Loucy (cell line): ENCODE measurements at regions not wholly inside any gene's neighbourhood (a gene's known extent, or its start where the extent isn't known, plus 50 kb on each side); places are given as distances from the start of the nearest gene placed in this dataset.

Source experiments
- H2AFZ ChIP-seq: fragments of 200-600 bp; sonication (generic); 2 replicates; pipeline ENCODE4 v1.6.0; 2016; ENCODE audit warnings: antibody characterized with exemption, mild to moderate bottlenecking, low read length, moderate library complexity
- H3F3A ChIP-seq: fragments of 200-600 bp; 2 replicates; pipeline ENCODE4 v1.6.0; 2016; ENCODE audit warnings: antibody characterized with exemption, low read depth, mild to moderate bottlenecking
- H3K27me3 ChIP-seq: fragments of 200-600 bp; sonication (generic); 2 replicates; pipeline ENCODE4 v1.6.1; 2014; ENCODE audit warnings: low read length, mild to moderate bottlenecking; ENCODE audit not compliant: insufficient read depth, poor library complexity, severe bottlenecking
- H3K36me3 ChIP-seq: fragments of 200-600 bp; sonication (generic); 2 replicates; pipeline ENCODE4 v1.6.1; 2016; ENCODE audit warnings: low read length; ENCODE audit not compliant: insufficient read depth
- H3K4me1 ChIP-seq: fragments of 200-600 bp; sonication (generic); 2 replicates; pipeline ENCODE4 v1.5.1; 2014; ENCODE audit warnings: low read length, mild to moderate bottlenecking; ENCODE audit not compliant: insufficient read depth, poor library complexity, severe bottlenecking
- H3K4me2 ChIP-seq: fragments of 200-600 bp; sonication (generic); 2 replicates; pipeline ENCODE4 v1.6.0; 2014; ENCODE audit warnings: antibody characterized with exemption, low read length, low read depth, mild to moderate bottlenecking; ENCODE audit not compliant: poor library complexity, severe bottlenecking
- H3K4me3 ChIP-seq: fragments of 200-600 bp; sonication (generic); 2 replicates; pipeline ENCODE4 v1.5.1; 2014; ENCODE audit warnings: low read length, mild to moderate bottlenecking, mixed read lengths; ENCODE audit not compliant: poor library complexity, severe bottlenecking
- H3K79me2 ChIP-seq: fragments of 200-600 bp; sonication (generic); 2 replicates; pipeline ENCODE4 v1.6.1; 2014; ENCODE audit warnings: low read length; ENCODE audit not compliant: insufficient read depth
- H3K9ac ChIP-seq: fragments of 200-600 bp; sonication (generic); 2 replicates; pipeline ENCODE4 v1.6.0; 2014; ENCODE audit warnings: mild to moderate bottlenecking, low read depth, low read length, moderate library complexity; ENCODE audit not compliant: poor library complexity, severe bottlenecking
- H3K9me2 ChIP-seq: fragments of 200-600 bp; sonication (generic); replicated peaks from 2 replicates; pipeline ENCODE4 v1.6.1; 2016; ENCODE audit warnings: low read depth, low read length, mixed read lengths
- H3K9me3 ChIP-seq: fragments of 200-600 bp; sonication (generic); 2 replicates; pipeline ENCODE4 v1.6.1; 2014; ENCODE audit warnings: mild to moderate bottlenecking, antibody characterized with exemption, low read length, low read depth; ENCODE audit not compliant: insufficient read depth
- H4K20me1 ChIP-seq: fragments of 200-600 bp; sonication (generic); 2 replicates; pipeline ENCODE4 v1.6.0; 2014; ENCODE audit warnings: antibody characterized with exemption, low read length, mild to moderate bottlenecking; ENCODE audit not compliant: insufficient read depth, poor library complexity, severe bottlenecking
- EZH2phosphoT487 ChIP-seq: fragments of 200-600 bp; IDR thresholded peaks from 2 replicates; pipeline ENCODE4 v1.6.1; 2018; ENCODE audit warnings: antibody characterized with exemption, mild to moderate bottlenecking, moderate library complexity, borderline replicate concordance
- TF ChIP-seq, protein P1 (sequence below): fragments of 200-600 bp; sonication (generic); conservative IDR thresholded peaks from 2 replicates; pipeline ENCODE4 v1.5.1; 2014; ENCODE audit warnings: mild to moderate bottlenecking, antibody characterized with exemption, low read length

DNA sequence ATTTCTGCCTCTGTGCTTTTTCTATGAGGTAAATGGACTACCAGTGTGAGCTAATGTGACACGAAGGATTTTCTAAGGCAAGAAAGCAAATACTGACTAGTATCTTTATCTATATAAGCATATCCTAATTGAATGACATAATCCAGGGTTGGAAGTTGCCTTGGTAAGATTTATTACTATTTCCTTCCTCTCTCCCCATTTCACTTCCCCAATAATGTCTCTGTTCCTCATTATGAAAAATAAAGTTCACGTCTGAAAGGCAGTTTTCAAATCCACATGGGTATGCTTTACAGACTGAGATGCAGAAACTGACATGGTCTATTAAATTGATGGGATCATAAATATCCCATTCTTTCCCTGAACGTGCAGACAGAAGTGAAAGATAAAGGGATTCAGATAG is 86.0 kb downstream of the DTWD1 start:
- no peaks in the 10 kb centered on the region for H4K20me1 ChIP-seq
- no peaks in the 10 kb centered on the region for H3K36me3 ChIP-seq
- H3K9ac ChIP-seq, result no peak overlapping the region
- no peaks in the 10 kb centered on the region for H3K9me2 ChIP-seq
- no peaks in the 10 kb centered on the region for H3K4me1 ChIP-seq
- no peak overlapping the region for H3K4me3 ChIP-seq
- TF ChIP-seq, protein P1, sequence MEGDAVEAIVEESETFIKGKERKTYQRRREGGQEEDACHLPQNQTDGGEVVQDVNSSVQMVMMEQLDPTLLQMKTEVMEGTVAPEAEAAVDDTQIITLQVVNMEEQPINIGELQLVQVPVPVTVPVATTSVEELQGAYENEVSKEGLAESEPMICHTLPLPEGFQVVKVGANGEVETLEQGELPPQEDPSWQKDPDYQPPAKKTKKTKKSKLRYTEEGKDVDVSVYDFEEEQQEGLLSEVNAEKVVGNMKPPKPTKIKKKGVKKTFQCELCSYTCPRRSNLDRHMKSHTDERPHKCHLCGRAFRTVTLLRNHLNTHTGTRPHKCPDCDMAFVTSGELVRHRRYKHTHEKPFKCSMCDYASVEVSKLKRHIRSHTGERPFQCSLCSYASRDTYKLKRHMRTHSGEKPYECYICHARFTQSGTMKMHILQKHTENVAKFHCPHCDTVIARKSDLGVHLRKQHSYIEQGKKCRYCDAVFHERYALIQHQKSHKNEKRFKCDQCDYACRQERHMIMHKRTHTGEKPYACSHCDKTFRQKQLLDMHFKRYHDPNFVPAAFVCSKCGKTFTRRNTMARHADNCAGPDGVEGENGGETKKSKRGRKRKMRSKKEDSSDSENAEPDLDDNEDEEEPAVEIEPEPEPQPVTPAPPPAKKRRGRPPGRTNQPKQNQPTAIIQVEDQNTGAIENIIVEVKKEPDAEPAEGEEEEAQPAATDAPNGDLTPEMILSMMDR, result no peak
- TF ChIP-seq EZH2phosphoT487, result no peak
- H3F3A ChIP-seq, result no peaks in the 10 kb centered on the region
- peaks cover 19% of the 10 kb centered on the region; the same call in 1 of the 2 replicates for H3K9me3 ChIP-seq
- H2AFZ ChIP-seq, result no peak overlapping the region
- H3K27me3 ChIP-seq, result no peaks in the 10 kb centered on the region
- H3K4me2 ChIP-seq, result no peak overlapping the region
- no peaks in the 10 kb centered on the region for H3K79me2 ChIP-seq

DNA sequence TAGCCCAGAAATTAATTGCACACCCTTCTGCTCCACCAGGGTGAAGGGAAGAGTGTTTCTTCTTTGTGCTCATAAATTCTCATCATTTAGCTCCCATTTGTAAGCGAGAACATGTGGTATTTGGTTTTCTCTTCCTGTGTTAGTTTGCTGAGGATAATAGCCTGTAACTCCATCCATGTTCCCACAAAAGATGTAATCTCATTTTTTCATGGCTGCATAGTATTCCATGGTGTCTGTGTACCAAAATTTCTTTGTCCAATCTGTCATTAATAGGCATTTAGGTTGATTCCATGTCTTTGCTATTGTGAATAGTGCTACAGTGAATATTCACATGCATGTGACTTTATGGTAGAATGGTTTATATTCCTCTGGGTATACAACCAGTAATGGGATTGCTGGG is 86.8 kb downstream of the DTWD1 start:
- TF ChIP-seq EZH2phosphoT487, result no peak
- TF ChIP-seq, protein P1, result no peak
- Histone ChIP-seq H3K9me3 (peaks cover 19% of the 10 kb centered on the region; the same call in 1 of the 2 replicates), H3K4me2 (no peak overlapping the region)

DNA sequence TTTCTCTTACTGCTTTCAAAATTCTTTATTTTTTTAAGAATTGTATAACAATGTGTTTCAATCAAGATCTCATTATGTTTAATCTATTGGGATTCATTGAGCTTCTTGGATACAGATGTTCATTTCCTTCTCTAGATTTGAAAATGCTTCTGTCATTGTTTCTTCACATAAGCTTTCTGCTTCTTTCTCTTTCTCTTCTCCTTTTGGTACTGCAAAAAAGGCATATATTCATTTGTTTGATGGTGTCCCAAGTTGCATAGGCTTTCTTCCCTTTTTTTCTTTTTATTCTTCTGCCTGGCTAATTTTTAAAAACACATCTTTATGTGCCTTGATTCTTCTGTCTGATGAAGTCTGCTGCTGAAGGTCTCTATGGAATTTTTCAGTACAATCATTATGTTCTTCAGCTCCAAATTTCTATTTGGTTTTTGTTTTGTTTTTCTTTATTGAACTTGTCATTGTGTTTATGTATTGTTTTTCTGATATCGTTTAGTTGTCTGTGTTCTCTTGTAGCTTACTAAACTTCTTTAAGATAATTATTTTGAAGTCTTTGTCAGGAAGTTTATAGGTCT is 88.9 kb downstream of the DTWD1 start:
- H4K20me1 ChIP-seq, result no peaks in the 10 kb centered on the region
- H3K4me1 ChIP-seq, result peaks cover 17% of the 10 kb centered on the region
- no peaks in the 10 kb centered on the region for H3K36me3 ChIP-seq
- no peaks in the 10 kb centered on the region for H3K79me2 ChIP-seq
- H3K9ac ChIP-seq, result no peak overlapping the region
- no peak overlapping the region for H3K4me3 ChIP-seq
- no peaks in the 10 kb centered on the region for H3K27me3 ChIP-seq
- H3K9me3 ChIP-seq, result peaks cover 19% of the 10 kb centered on the region; the same call in 1 of the 2 replicates
- H3F3A ChIP-seq, result no peaks in the 10 kb centered on the region
- H3K4me2 ChIP-seq, result no peak overlapping the region
- no peaks in the 10 kb centered on the region for H3K9me2 ChIP-seq
- no peak for TF ChIP-seq EZH2phosphoT487
- TF ChIP-seq, protein P1, result no peak
- H2AFZ ChIP-seq, result no peak overlapping the region

More for the DNA sequence above, 86.8 kb downstream of the DTWD1 start:
- H2AFZ ChIP-seq, result no peak overlapping the region
- no peaks in the 10 kb centered on the region for H3K27me3 ChIP-seq
- H3K4me1 ChIP-seq, result peaks cover 1% of the 10 kb centered on the region
- H3K9me2 ChIP-seq, result no peaks in the 10 kb centered on the region
- no peaks in the 10 kb centered on the region for H3K79me2 ChIP-seq
- no peak overlapping the region for H3K4me3 ChIP-seq
- no peaks in the 10 kb centered on the region for H3K36me3 ChIP-seq
- H4K20me1 ChIP-seq, result no peaks in the 10 kb centered on the region
- no peaks in the 10 kb centered on the region for H3F3A ChIP-seq
- H3K9ac ChIP-seq, result no peak overlapping the region
